Astrocyte (in vitro differentiated cells and primary cell): ENCODE measurements at regions not wholly inside any gene's neighbourhood (a gene's known extent, or its start where the extent isn't known, plus 50 kb on each side); places are given as distances from the start of the nearest gene placed in this dataset.

ENCODE experiments used
- DNase-seq: peaks from one replicate; pipeline ENCODE4 v3.0.0-alpha.2; 2010; ENCODE audit warnings: low read depth
- FAIRE-seq: peaks from 2 replicates; lab custom pipeline; 2011; peaks lifted over from hg19 to GRCh38; lab: Jason Lieb, UNC
- H2AFZ ChIP-seq: 2 replicates; pipeline ENCODE4 v1.6.0; 2012; ENCODE audit warnings: low read depth, low read length, inconsistent platforms
- H3K27ac ChIP-seq: 2 replicates; pipeline ENCODE4 v1.5.1; 2011; ENCODE audit warnings: low read depth, low read length, inconsistent platforms
- H3K27me3 ChIP-seq: 2 replicates; pipeline ENCODE4 v1.6.0; 2011; ENCODE audit warnings: low read length, inconsistent platforms; ENCODE audit not compliant: insufficient read depth
- H3K36me3 ChIP-seq: 2 replicates; pipeline ENCODE4 v1.5.1; 2011; ENCODE audit warnings: low read length, inconsistent platforms; ENCODE audit not compliant: insufficient read depth
- H3K4me1 ChIP-seq: 2 replicates; pipeline ENCODE4 v1.5.1; 2011; ENCODE audit warnings: low read length, inconsistent platforms; ENCODE audit not compliant: insufficient read depth
- H3K4me2 ChIP-seq: 2 replicates; pipeline ENCODE4 v1.6.0; 2012; ENCODE audit warnings: low read length, inconsistent platforms
- H3K4me3 ChIP-seq: 2 replicates; pipeline ENCODE4 v1.5.1; 2011; ENCODE audit warnings: low read depth, mild to moderate bottlenecking, low read length, inconsistent platforms; ENCODE audit not compliant: insufficient read depth
- H3K79me2 ChIP-seq: 2 replicates; pipeline ENCODE4 v1.6.0; 2012; ENCODE audit warnings: mild to moderate bottlenecking, low read length, inconsistent platforms; ENCODE audit not compliant: insufficient read depth
- H3K9ac ChIP-seq: 2 replicates; pipeline ENCODE4 v1.6.0; 2012; ENCODE audit warnings: mild to moderate bottlenecking, low read length, inconsistent platforms
- H3K9me3 ChIP-seq: 2 replicates; pipeline ENCODE4 v1.5.1; 2012; ENCODE audit warnings: low read depth, mild to moderate bottlenecking, low read length, inconsistent platforms; ENCODE audit not compliant: insufficient read depth
- H4K20me1 ChIP-seq: 2 replicates; pipeline ENCODE4 v1.6.0; 2012; ENCODE audit warnings: low read length, inconsistent platforms; ENCODE audit not compliant: insufficient read depth
- H3K27ac Mint-ChIP-seq: one replicate; pipeline ENCODE4 v1.8.0; 2021; ENCODE audit warnings: mild to moderate bottlenecking, mixed read lengths; ENCODE audit not compliant: unreplicated experiment
- H3K27me3 Mint-ChIP-seq: one replicate; pipeline ENCODE4 v1.8.0; 2021; ENCODE audit warnings: low read depth, mixed read lengths; ENCODE audit not compliant: unreplicated experiment
- H3K36me3 Mint-ChIP-seq: one replicate; pipeline ENCODE4 v1.8.0; 2021; ENCODE audit warnings: low read depth, mixed read lengths; ENCODE audit not compliant: unreplicated experiment
- H3K4me1 Mint-ChIP-seq: one replicate; pipeline ENCODE4 v1.8.0; 2021; ENCODE audit warnings: low read depth, mixed read lengths; ENCODE audit not compliant: unreplicated experiment
- H3K4me3 Mint-ChIP-seq: one replicate; pipeline ENCODE4 v1.8.0; 2021; ENCODE audit warnings: mild to moderate bottlenecking, moderate library complexity, mixed read lengths; ENCODE audit not compliant: unreplicated experiment
- H3K9me3 Mint-ChIP-seq: one replicate; pipeline ENCODE4 v1.8.0; 2021; ENCODE audit warnings: mild to moderate bottlenecking, mixed read lengths; ENCODE audit not compliant: unreplicated experiment
- EZH2 ChIP-seq: IDR thresholded peaks from 2 replicates; pipeline ENCODE4 v1.6.1; 2012; ENCODE audit warnings: mild to moderate bottlenecking, low read length, inconsistent platforms; ENCODE audit not compliant: insufficient read depth
- TF ChIP-seq, protein P1 (sequence below): IDR thresholded peaks from 2 replicates; pipeline ENCODE4 v1.5.1; 2011; ENCODE audit warnings: low read depth, mild to moderate bottlenecking, inconsistent platforms, low read length, moderate library complexity; ENCODE audit not compliant: insufficient read depth

DNA sequence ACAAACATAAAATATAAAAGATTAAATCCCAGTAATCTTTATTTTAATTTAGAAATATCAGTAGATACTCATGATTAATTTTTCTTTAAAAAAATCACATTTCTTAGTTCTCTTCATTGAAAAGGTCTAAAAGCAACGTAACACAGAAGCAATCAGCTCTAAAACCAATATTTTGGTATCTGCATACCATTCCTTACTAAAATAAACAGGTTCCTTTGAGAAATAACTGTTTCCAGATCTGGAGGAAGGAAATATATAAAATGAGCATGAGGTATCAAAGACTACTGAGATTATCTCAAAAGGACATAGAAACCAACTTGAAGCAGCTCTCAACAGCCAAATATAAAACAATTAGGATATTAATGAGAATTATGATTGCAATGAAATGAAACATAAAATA, 301.0 kb upstream of the GNAI1 start:
- no peaks in the 10 kb centered on the region for H3K79me2 ChIP-seq
- no peak for DNase-seq
- FAIRE-seq: no peak
- no peaks in the 10 kb centered on the region for H3K4me1 ChIP-seq
- no peaks in the 10 kb centered on the region for H3K9me3 ChIP-seq
- no peaks in the 10 kb centered on the region for H3K9me3 Mint-ChIP-seq
- TF ChIP-seq EZH2: no peak
- TF ChIP-seq, protein P1, sequence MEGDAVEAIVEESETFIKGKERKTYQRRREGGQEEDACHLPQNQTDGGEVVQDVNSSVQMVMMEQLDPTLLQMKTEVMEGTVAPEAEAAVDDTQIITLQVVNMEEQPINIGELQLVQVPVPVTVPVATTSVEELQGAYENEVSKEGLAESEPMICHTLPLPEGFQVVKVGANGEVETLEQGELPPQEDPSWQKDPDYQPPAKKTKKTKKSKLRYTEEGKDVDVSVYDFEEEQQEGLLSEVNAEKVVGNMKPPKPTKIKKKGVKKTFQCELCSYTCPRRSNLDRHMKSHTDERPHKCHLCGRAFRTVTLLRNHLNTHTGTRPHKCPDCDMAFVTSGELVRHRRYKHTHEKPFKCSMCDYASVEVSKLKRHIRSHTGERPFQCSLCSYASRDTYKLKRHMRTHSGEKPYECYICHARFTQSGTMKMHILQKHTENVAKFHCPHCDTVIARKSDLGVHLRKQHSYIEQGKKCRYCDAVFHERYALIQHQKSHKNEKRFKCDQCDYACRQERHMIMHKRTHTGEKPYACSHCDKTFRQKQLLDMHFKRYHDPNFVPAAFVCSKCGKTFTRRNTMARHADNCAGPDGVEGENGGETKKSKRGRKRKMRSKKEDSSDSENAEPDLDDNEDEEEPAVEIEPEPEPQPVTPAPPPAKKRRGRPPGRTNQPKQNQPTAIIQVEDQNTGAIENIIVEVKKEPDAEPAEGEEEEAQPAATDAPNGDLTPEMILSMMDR: no peak
- no peaks in the 10 kb centered on the region for H3K36me3 ChIP-seq
- no peaks in the 10 kb centered on the region for H4K20me1 ChIP-seq
- no peak overlapping the region for H3K27ac Mint-ChIP-seq
- no peak overlapping the region for H3K27ac ChIP-seq
- no peak overlapping the region for H3K4me3 Mint-ChIP-seq
- no peaks in the 10 kb centered on the region for H3K36me3 Mint-ChIP-seq
- H3K4me1 Mint-ChIP-seq: no peaks in the 10 kb centered on the region
- no peak overlapping the region for H3K4me2 ChIP-seq
- no peaks in the 10 kb centered on the region for H3K27me3 ChIP-seq
- no peak overlapping the region for H3K4me3 ChIP-seq
- no peak overlapping the region for H3K9ac ChIP-seq
- H2AFZ ChIP-seq: no peak overlapping the region
- no peaks in the 10 kb centered on the region for H3K27me3 Mint-ChIP-seq

DNA sequence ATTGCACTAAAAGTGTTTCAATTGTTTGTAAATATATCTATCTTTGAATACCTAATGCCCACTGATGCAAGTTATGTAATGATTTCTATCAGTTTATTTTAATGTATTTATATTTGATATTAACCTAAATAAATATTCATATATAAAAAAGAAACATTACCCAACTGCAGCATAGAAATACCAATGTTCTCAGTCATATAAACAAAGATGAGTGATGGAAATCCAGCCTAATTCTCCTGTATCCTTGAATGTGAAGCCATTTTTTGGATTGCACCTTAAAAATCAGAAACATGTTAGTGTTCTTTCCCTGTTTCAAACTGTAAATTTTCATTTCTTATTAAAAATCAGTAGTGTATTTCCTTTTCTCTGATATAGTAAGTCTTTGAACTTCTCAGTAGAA, 305.8 kb upstream of the GNAI1 start:
- Mint-ChIP-seq H3K36me3 (no peaks in the 10 kb centered on the region), H3K4me1 (no peaks in the 10 kb centered on the region), H3K4me3 (no peak overlapping the region), H3K27me3 (no peaks in the 10 kb centered on the region), H3K27ac (no peak overlapping the region), H3K9me3 (no peaks in the 10 kb centered on the region)
- no peak for DNase-seq
- Histone ChIP-seq H3K9me3 (no peaks in the 10 kb centered on the region), H4K20me1 (no peaks in the 10 kb centered on the region), H3K36me3 (no peaks in the 10 kb centered on the region), H3K27me3 (no peaks in the 10 kb centered on the region), H3K4me3 (no peak overlapping the region), H3K9ac (no peak overlapping the region), H3K27ac (no peak overlapping the region), H3K4me2 (no peak overlapping the region), H3K4me1 (no peaks in the 10 kb centered on the region), H2AFZ (no peak overlapping the region), H3K79me2 (no peaks in the 10 kb centered on the region)
- TF ChIP-seq, protein P1: no peak
- no peak for TF ChIP-seq EZH2
- FAIRE-seq: no peak

DNA sequence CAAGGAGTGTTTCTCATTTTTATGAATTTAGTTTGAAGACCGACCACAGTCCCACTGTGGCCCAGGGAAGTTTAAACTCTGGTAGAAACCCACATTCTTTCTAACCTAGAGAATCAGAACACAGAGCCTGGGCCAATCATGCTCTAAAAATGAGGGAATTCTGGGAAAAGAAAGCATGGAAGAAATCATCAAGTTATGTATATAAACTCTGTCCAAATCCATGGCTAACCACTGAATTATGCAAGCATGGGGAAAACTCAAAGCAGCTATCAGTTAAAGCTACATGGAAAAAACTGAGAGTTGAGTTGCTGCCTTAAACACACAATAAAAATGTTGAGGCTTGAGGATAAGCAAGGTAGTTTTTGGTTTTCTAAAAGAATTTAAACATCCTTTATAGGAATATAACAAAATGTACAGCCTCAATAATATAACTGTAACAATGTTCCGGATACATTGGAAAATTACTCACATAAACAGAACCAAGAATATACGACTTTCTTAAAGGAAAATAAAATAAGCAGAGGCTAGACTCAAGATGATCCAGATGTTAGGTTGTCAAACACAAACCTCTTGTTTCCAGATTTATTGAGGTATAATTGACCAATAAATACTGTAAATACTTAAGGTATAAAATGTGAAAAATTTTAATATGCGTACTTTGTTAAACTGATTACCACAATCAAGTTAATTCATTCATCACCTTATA, 311.2 kb upstream of the GNAI1 start:
- Histone ChIP-seq H2AFZ (no peak overlapping the region), H3K4me3 (no peak overlapping the region), H3K4me1 (no peaks in the 10 kb centered on the region), H3K27ac (no peak overlapping the region), H3K27me3 (no peaks in the 10 kb centered on the region), H3K9ac (no peak overlapping the region), H3K79me2 (no peaks in the 10 kb centered on the region), H3K36me3 (no peaks in the 10 kb centered on the region), H3K4me2 (no peak overlapping the region), H3K9me3 (no peaks in the 10 kb centered on the region), H4K20me1 (no peaks in the 10 kb centered on the region)
- DNase-seq (peak; percentile 12), FAIRE-seq (no peak)
- no peaks in the 10 kb centered on the region for H3K36me3 Mint-ChIP-seq
- no peak overlapping the region for H3K27ac Mint-ChIP-seq
- no peaks in the 10 kb centered on the region for H3K27me3 Mint-ChIP-seq
- H3K4me3 Mint-ChIP-seq: no peak overlapping the region
- peaks cover 2% of the 10 kb centered on the region for H3K4me1 Mint-ChIP-seq
- TF ChIP-seq, protein P1: no peak
- no peak for TF ChIP-seq EZH2
- H3K9me3 Mint-ChIP-seq: no peaks in the 10 kb centered on the region
